B cell (primary cell): ENCODE measurements at regions not wholly inside any gene's neighbourhood (a gene's known extent, or its start where the extent isn't known, plus 50 kb on each side); places are given as distances from the start of the nearest gene placed in this dataset.
"Not testable (repeated sequence)": the region's sequence is repeated elsewhere in the genome, so short reads cannot be mapped to it uniquely, and the experiment has no call there.

ENCODE experiments used
- ATAC-seq: fragments of 200-7000 bp; cut with Tn5 transposase; one replicate; pipeline ENCODE4 v1.10.0; 2021; ENCODE audit warnings: low read depth, mild to moderate bottlenecking, moderate number of reproducible peaks, moderate library complexity
- CTCF ChIA-PET: fragments of 350-600 bp; sonication (Branson Sonifier 250); formaldehyde crosslinking; loops from one replicate; lab custom pipeline; 2021; ENCODE audit warnings: antibody characterized with exemption, inconsistent platforms; lab: Charles Lee
- POLR2A ChIA-PET: fragments of 350-600 bp; sonication (Branson Sonifier 250); formaldehyde crosslinking; loops from one replicate; lab custom pipeline; 2021; ENCODE audit warnings: antibody characterized with exemption; lab: Charles Lee
- DNase-seq: peaks from one replicate; pipeline ENCODE4 v3.0.0; 2013
- H2AFZ ChIP-seq: 2 replicates; pipeline ENCODE4 v1.6.1; 2012; ENCODE audit warnings: mild to moderate bottlenecking, low read depth, low read length; ENCODE audit not compliant: insufficient read depth, poor library complexity, severe bottlenecking
- H3K27ac ChIP-seq, 2 donors: 1 replicate in 1 of 2; 2 replicates in 1 of 2; pipeline ENCODE4 v1.5.1; 2012 to 2013; ENCODE audit warnings: low read length in 2 of 2, mild to moderate bottlenecking in 2 of 2, moderate library complexity in 1 of 2
- H3K27me3 ChIP-seq, 4 experiments: fragments of 200-600 bp in 1 of 4; sonication (generic) in 1 of 4; replicated peaks in 1 of 4; 1 replicate in 2 of 4; 2 replicates in 2 of 4; pipeline versions ENCODE4 v1.6.1 to v1.7.0; 2013 to 2016; ENCODE audit warnings: low read length in 3 of 4, mild to moderate bottlenecking in 2 of 4, mixed read lengths in 1 of 4, moderate library complexity in 1 of 4; ENCODE audit not compliant: insufficient read depth in 4 of 4, control insufficient read depth in 3 of 4; ENCODE audit errors: control extremely low read depth in 1 of 4
- H3K36me3 ChIP-seq, 2 experiments: replicated peaks in 1 of 2; 1 replicate in 1 of 2; 2 replicates in 1 of 2; pipeline versions ENCODE4 v1.6.1 to v1.7.1; 2013; ENCODE audit warnings: low read length in 1 of 2; ENCODE audit not compliant: insufficient read depth in 2 of 2, control insufficient read depth in 1 of 2; ENCODE audit errors: control extremely low read depth in 1 of 2, extremely low read depth in 1 of 2
- H3K4me1 ChIP-seq, 2 donors: fragments of 200-600 bp in 1 of 2; sonication (generic) in 1 of 2; 1 replicate in 1 of 2; 2 replicates in 1 of 2; pipeline versions ENCODE4 v1.5.1 to v1.6.1; 2013 to 2017; ENCODE audit warnings: low read length in 2 of 2; ENCODE audit not compliant: control insufficient read depth in 2 of 2, insufficient read depth in 2 of 2
- H3K4me2 ChIP-seq: replicated peaks from 2 replicates; pipeline ENCODE3; 2012; ENCODE audit warnings: mild to moderate bottlenecking, low read depth, low read length; ENCODE audit not compliant: poor library complexity, severe bottlenecking
- H3K4me3 ChIP-seq, 5 experiments: fragments of 200-600 bp in 1 of 5; sonication (generic) in 1 of 5; 1 replicate in 3 of 5; 2 replicates in 2 of 5; pipeline versions ENCODE4 v1.5.1 to v1.7.0; 2011 to 2016; ENCODE audit warnings: low read length in 4 of 5, mild to moderate bottlenecking in 4 of 5, low read depth in 2 of 5, control low read depth in 1 of 5, moderate library complexity in 1 of 5; ENCODE audit not compliant: insufficient read depth in 1 of 5; ENCODE audit errors: control extremely low read depth in 1 of 5, extremely low read depth in 1 of 5
- H3K79me2 ChIP-seq: fragments of 200-600 bp; sonication (generic); one replicate; pipeline ENCODE4 v1.6.0; 2016; ENCODE audit warnings: low read length; ENCODE audit not compliant: control insufficient read depth, insufficient read depth
- H3K9ac ChIP-seq: fragments of 200-600 bp; sonication (generic); 2 replicates; pipeline ENCODE4 v1.6.1; 2017; ENCODE audit warnings: mild to moderate bottlenecking, low read length, moderate library complexity
- H3K9me3 ChIP-seq, 3 donors: one replicate each; pipeline versions ENCODE4 v1.6.1 to v1.7.1; 2013; ENCODE audit warnings: low read length in 2 of 3; ENCODE audit not compliant: control insufficient read depth in 2 of 3, insufficient read depth in 1 of 3; ENCODE audit errors: control extremely low read depth in 1 of 3
- H4K20me1 ChIP-seq: 2 replicates; pipeline ENCODE4 v1.6.0; 2012; ENCODE audit warnings: mild to moderate bottlenecking, low read length; ENCODE audit not compliant: insufficient read depth, control insufficient read depth, poor library complexity, severe bottlenecking
- H3K27ac Mint-ChIP-seq: one replicate; pipeline ENCODE4 v1.8.0; 2021; ENCODE audit warnings: mixed read lengths
- H3K27me3 Mint-ChIP-seq: one replicate; pipeline ENCODE4 v1.8.0; 2021; ENCODE audit warnings: mixed read lengths
- H3K4me1 Mint-ChIP-seq: one replicate; pipeline ENCODE4 v1.8.0; 2021; ENCODE audit warnings: mixed read lengths
- H3K4me3 Mint-ChIP-seq: one replicate; pipeline ENCODE4 v1.8.0; 2021; ENCODE audit warnings: mixed read lengths
- H3K9me3 Mint-ChIP-seq: one replicate; pipeline ENCODE4 v1.8.0; 2022; ENCODE audit warnings: mixed read lengths; ENCODE audit not compliant: insufficient read depth
- WGBS: methylation state at CpG from one replicate; pipeline ENCODE4 v1.1.5; 2013; ENCODE audit warnings: missing lambda C conversion rate; ENCODE audit not compliant: insufficient coverage; 5-methylcytosine and 5-hydroxymethylcytosine counted together
- intact Hi-C: fragments of 100-400 bp; cut with micrococcal nuclease; formaldehyde crosslinking; loops from one replicate; pipeline ENCODE4 v1.10.0; 2022

DNA sequence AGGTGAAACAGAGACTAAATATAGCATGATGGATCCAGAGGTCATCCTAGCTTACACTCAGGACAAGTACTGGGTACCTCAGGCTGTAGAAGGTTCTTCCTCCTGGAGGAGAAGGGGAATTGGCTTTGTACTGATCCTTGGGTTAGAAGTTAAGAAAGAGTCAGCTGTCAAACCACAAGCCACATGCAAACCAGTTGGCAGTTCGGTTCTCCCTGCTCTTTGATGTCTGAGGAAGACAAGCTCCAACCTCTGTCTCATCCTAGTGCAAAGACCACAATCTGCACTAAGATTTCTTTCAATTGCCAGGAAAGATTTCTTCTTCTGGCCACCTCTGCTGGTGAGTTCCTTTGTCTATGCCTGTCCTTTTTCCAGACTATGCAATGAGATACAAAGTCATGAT, 203.8 kb downstream of the ATP6V0E2 start:
- ATAC-seq, H3K79me2 ChIP-seq, H3K27me3 Mint-ChIP-seq, H4K20me1 ChIP-seq, H2AFZ ChIP-seq, H3K4me1 ChIP-seq, intact Hi-C loops, H3K9ac ChIP-seq, POLR2A ChIA-PET, CTCF ChIA-PET, H3K4me1 Mint-ChIP-seq, H3K27ac ChIP-seq, H3K9me3 ChIP-seq, DNase-seq, H3K9me3 Mint-ChIP-seq, H3K4me3 Mint-ChIP-seq, H3K4me3 ChIP-seq, H3K4me2 ChIP-seq, H3K36me3 ChIP-seq, H3K27ac Mint-ChIP-seq, H3K27me3 ChIP-seq: not testable (repeated sequence)
- WGBS = no CpG with 5 or more reads among the region's 1 CpG

- POLR2A ChIA-PET, H3K36me3 ChIP-seq, H3K4me3 Mint-ChIP-seq, H3K27ac Mint-ChIP-seq, H2AFZ ChIP-seq, H3K4me1 ChIP-seq, H3K79me2 ChIP-seq, CTCF ChIA-PET, H3K27ac ChIP-seq, DNase-seq, H3K4me3 ChIP-seq, H3K27me3 ChIP-seq, H4K20me1 ChIP-seq, H3K9me3 ChIP-seq, intact Hi-C loops, ATAC-seq, H3K4me1 Mint-ChIP-seq, H3K4me2 ChIP-seq, H3K9ac ChIP-seq, H3K9me3 Mint-ChIP-seq: not testable (repeated sequence)
- H3K27me3 Mint-ChIP-seq = peaks cover 15% of the 10 kb centered on the region
Observed at GRCh38 chr7:150081865-150082264, 208.1 kb downstream of the ATP6V0E2 start.

GRCh38 chr7:150084724-150085123, 211.0 kb downstream of the ATP6V0E2 start:
- H3K9ac ChIP-seq, H3K4me1 ChIP-seq, H4K20me1 ChIP-seq, H3K9me3 ChIP-seq, ATAC-seq, H3K9me3 Mint-ChIP-seq, intact Hi-C loops, H3K4me2 ChIP-seq, H3K27me3 ChIP-seq, CTCF ChIA-PET, DNase-seq, H3K4me1 Mint-ChIP-seq, H3K27ac Mint-ChIP-seq, H3K79me2 ChIP-seq, H2AFZ ChIP-seq, H3K27ac ChIP-seq, POLR2A ChIA-PET, H3K4me3 Mint-ChIP-seq, H3K4me3 ChIP-seq, H3K36me3 ChIP-seq: not testable (repeated sequence)
- WGBS = 91% methylated on average over 3 of the region's 4 CpGs
- peaks cover 12% of the 10 kb centered on the region for H3K27me3 Mint-ChIP-seq

DNA sequence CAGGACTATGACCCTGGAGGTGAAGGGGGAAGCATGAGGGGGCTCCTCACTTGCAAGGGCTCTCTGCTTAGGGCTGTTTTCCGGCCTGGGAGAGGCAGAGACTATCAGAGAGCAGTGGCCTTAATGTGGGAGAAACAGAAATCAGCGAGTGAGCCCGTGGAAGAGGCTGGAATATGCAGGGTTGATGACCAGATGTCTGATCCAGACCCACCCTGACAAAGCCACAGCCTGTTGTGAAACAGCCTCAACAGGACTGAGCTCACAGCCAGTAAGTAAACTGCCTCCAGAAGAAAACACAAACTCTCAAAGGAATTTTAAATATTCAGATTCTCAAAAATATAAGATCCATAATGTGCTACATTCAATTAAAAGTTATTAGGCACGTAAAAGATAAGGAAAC, 213.7 kb downstream of the ATP6V0E2 start:
- POLR2A ChIA-PET, H3K9me3 Mint-ChIP-seq, H3K4me3 ChIP-seq, H3K4me1 Mint-ChIP-seq, H3K27ac ChIP-seq, H4K20me1 ChIP-seq, H3K4me2 ChIP-seq, H3K36me3 ChIP-seq, ATAC-seq, DNase-seq, H3K9ac ChIP-seq, H3K27ac Mint-ChIP-seq, H3K27me3 ChIP-seq, H3K9me3 ChIP-seq, intact Hi-C loops, H3K4me3 Mint-ChIP-seq, CTCF ChIA-PET, H3K4me1 ChIP-seq, H2AFZ ChIP-seq, H3K79me2 ChIP-seq: not testable (repeated sequence)
- peaks cover 11% of the 10 kb centered on the region for H3K27me3 Mint-ChIP-seq
- 80% methylated on average over 1 of the region's 4 CpGs for WGBS
